HG03378 (cell line): ENCODE measurements at regions not wholly inside any gene's neighbourhood (a gene's known extent, or its start where the extent isn't known, plus 50 kb on each side); places are given as distances from the start of the nearest gene placed in this dataset.
"Not testable (repeated sequence)": the region's sequence is repeated elsewhere in the genome, so short reads cannot be mapped to it uniquely, and the experiment has no call there.

ENCODE experiments used
- ATAC-seq: cut with Tn5 transposase; IDR thresholded peaks from one replicate; pipeline ENCODE4 v1.9.1; 2021; ENCODE audit warnings: mild to moderate bottlenecking, moderate library complexity; ENCODE audit not compliant: unreplicated experiment

- ATAC-seq, result no peak
Observed at GRCh38 chr2:19109518-19109917, 248.9 kb downstream of the OSR1 start.

DNA sequence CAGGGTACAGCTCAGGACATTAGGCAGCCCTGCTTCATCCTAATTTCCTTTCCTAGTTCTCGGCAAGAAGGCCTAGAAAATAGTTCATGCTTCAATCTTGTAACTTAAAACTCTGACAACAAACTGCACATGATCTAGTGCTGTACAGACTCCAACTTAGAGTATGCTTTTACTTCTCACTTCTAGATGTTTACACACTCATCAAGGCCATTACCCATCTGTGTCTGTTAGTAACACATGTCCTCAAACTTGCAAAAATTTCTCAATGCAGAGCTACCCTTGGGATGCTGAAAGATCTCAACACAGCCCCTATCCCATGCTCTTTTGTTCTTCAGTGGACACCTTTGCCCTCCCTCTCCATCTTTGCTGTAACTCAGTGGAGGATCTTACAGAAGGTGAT is 252.0 kb downstream of the OSR1 start:
- ATAC-seq, result no peak

DNA sequence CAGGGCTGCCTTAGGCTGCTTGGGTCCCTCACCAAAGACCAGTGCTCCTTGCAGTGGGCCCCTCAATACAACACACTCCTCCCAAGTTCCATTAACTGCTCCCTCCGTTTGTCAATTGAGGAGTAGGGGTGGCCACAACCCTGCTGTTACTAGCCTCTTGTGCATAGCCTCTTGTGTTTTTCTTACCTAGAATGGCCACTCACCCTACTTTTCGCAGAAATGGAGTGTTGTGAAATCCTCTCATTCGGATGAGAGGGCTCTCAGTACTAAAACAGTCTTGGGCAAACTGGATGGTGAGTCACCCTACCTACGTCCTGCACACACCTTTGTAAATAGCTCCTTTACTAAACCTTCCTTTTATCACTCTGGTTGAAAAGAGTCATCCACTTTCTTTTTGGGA is 253.9 kb downstream of the OSR1 start:
- ATAC-seq, result no peak

DNA sequence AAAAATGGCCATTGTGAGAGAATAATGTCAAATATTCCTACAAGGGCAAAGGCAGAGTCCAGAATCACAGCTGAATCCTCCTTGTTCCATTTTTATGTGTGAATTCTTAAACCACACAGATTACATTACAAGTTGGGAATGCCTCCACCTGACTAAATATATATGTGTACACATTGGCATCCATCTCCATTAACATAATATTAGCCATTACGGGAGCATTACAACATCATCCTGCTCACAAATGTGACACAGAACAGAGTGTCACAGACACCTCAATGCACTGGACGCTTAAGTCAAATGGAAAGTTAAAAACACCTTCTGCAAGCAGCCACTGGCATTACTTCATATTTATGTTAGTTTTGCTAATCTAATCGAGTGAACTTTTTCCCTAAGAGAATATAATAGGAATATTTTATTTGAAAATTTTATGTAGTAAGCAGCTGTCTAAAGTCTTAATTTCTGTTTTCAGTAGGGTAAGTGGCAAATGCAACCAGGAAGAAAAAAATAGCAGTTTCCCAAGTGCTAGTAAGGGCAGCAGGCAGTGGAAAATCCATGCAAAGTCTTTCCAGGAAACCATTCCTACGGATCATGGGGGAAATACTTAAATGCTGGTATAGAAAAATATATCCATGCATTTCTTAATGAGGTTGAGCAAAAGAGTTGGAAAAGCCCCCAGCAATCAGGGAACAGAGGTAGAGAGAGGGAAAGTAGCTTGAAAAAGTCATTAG is 255.6 kb downstream of the OSR1 start:
- ATAC-seq, result no peak

DNA sequence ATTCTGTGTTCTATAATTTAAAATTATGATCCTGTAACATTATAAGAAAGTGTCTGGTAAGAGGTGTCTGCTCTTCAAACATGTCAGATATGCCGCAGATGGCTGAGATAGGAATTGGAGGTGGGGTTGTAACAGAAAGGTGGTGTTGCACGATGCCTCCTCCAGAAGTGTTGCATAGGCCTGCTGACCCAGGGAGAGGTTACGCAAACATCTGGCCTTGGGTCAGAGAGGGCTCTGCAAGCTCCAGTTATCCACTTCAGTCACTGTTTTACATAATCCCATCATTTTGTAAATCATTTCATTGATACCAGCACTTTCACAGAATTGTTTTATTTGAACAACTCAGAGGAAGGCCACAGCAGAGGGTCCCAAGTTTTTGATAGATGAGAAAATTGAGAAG is 256.5 kb downstream of the OSR1 start:
- ATAC-seq, result no peak

- ATAC-seq, result no peak
Observed at GRCh38 chr2:19100570-19100969, 257.9 kb downstream of the OSR1 start.

DNA sequence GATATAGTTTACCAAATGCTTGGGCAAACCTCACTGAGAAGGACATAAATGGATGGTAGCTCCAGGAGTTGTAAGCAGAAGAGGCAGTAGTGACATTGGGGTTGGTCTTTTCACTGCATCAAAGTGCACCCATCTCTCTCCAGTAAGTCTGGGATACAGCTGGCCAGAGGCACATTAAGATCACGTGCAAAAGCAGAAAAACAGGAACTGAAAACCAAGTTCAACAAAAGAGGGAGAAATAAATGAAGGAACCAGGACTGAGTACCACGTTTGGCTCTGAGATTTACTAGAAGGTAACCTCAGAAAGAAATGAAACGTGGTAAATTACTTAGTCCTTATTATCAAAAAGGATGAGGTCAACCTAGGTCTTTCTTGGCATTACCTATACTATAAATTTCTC is 259.2 kb downstream of the OSR1 start:
- ATAC-seq, result no peak

- no peak for ATAC-seq
Observed at GRCh38 chr2:19098467-19099160, 259.8 kb downstream of the OSR1 start.

- not testable (repeated sequence) for ATAC-seq
Observed at GRCh38 chr2:19089476-19089875, 268.9 kb downstream of the OSR1 start.

GRCh38 chr2:19086231-19086651 is 272.2 kb downstream of the OSR1 start:
- no peak for ATAC-seq

DNA sequence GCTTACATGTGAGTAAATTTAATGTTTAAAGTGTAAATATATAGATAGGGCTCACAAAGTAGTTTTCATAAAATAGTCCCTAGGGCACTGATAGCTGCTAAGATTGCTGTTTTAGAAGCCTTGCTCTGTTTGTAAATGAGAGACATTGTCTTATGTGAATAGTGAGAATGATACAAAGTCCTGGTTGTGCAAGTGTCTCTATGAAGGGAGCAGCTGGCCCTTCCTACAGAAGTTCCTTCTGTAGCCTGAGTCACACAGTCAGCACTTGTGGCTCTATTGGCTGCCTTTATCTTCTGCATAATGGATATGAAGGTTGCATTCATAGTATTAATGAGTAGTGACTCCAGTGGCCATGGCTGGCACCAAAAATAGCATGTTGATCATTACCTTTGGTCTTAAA is 279.7 kb downstream of the OSR1 start:
- no peak for ATAC-seq

- ATAC-seq, result no peak
Observed at GRCh38 chr2:19073522-19073921, 284.9 kb downstream of the OSR1 start.

DNA sequence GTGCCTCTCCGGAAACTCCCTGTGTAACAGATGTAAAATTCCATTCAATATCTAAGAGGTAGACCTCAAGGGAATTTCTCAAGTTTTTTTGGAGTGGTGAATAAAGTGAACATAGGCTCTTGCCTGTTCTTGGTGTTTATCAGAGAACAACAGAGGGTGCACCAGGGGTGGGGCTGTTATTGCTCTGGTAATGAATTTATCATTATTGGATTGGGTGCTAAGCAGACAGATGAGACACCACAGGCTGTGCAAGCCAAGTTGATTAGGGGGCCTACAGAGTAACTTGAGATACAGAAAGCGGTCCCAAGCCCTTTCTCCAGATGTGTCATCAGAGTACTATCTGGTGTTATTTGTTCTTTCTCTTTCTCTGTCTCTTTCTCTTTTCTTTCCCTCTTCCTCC is 286.3 kb downstream of the OSR1 start:
- ATAC-seq, result no peak

GRCh38 chr2:19070886-19071285 is 287.5 kb downstream of the OSR1 start:
- ATAC-seq, result no peak

- no peak for ATAC-seq
Observed at GRCh38 chr2:19068206-19068605, 290.2 kb downstream of the OSR1 start.

DNA sequence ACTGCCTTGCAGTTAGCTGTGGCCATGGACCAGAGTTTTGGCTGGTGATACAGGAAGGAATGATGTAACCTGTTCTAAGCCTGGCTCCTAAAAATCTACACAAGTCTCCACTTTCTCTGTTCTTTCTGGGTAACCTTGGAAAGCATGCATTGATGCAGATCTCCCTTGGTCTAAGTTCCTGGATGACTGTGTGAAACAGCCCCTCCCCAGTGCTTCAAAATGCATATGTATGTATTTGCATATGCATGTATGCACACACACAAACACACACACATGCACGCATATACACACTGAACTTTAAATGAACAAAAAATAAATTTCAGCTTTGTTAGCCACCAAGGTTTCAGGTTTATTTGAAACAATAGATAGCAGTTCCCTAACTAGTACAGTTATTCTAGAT is 296.1 kb downstream of the OSR1 start:
- no peak for ATAC-seq

DNA sequence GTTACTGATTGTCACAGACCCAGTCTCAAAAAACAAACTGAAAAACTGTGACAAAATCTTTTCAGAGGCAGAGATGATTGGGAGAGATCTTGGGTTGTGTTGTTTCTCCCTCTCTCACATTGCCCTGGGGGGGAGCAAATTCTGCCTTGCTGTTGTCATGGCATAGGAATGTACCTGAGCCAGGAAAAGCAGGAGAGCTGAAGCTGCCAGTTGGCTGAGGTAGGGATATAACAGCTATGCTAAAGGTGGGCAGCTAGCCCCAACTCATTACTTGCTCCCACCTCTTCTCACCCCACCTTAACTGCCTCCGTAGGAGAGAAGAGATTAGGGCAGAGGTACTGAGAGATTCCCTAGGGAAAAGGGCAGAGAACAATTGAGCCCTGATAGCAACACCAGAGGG is 299.3 kb downstream of the OSR1 start:
- ATAC-seq, result no peak

DNA sequence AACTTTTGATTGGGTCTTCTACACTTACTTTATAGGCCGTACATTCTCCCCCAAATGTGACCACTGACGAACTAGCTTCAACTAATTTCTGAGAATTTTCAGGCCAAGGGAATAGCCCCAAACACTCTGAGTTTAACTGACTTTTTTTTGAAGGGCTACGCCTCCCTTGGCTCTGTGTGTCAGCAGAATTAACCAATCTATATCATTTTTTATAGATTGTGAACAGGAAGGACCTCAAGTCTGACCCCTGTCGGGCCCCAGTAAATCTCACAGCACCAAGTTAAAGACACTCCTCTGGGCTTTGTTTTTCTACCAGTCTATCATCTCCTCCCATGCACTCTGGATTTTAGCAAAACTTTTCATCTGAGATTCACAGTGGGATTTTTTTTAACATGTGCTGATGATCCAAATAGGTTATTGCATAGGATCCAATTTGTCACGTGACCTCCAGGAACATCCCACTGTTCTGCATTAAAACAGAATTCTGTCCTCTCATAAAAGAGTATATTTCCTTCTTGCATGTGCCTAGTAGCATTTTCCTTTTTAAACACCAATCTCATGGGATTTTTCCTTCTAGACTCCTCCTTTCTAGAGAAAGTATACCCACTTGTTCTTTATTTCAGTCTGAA is 307.1 kb downstream of the OSR1 start:
- no peak for ATAC-seq

- no peak for ATAC-seq
Observed at GRCh38 chr2:19050354-19050753, 308.1 kb downstream of the OSR1 start.

- no peak for ATAC-seq
Observed at GRCh38 chr2:19048593-19049266, 309.7 kb downstream of the OSR1 start.

DNA sequence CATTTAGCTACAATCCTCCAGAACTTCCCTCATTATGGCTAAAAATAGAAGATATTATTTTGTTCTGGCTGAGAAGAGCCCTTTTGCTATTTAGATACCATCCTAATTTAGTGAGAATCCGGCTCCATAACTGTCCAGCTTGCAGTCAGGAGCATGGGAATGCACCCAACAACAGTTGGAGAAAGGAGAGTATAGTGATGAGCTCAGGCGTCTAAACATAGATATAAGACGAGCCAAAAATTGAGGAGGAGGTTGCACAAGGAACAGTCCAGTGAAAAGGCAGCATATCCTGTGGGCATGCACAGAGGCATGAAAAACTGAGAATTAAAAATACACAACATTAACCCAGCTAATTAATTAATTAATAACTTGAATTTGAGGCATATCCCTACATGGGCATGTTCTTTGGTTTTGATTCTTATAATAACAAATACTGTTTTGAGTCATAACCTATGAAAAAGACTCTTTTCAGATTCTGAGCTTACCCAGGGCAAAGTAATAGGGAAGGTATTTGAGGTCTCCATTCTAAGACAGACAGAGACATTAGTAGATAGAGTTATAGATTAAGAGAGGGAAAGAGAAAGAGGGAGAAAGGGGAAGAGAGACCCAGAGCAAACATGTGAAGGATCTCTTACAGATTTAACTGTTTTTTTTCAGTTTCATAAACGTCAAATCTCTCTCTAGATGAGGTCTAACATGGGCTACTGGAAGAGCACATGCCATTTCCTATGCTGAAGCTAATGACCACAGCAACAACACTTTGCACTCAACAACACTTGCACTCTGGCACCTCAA is 311.2 kb downstream of the OSR1 start:
- peak; percentile 95 for ATAC-seq
